Epidermal melanocyte (primary cell): ENCODE measurements at regions not wholly inside any gene's neighbourhood (a gene's known extent, or its start where the extent isn't known, plus 50 kb on each side); places are given as distances from the start of the nearest gene placed in this dataset.
"Not testable (repeated sequence)": the region's sequence is repeated elsewhere in the genome, so short reads cannot be mapped to it uniquely, and the experiment has no call there.

Experiments used
- DNase-seq: peaks from one replicate; pipeline ENCODE4 v3.0.0; 2011; ENCODE audit warnings: low spot score; ENCODE audit not compliant: insufficient read length

GRCh38 chr12:16880864-16881285, 274.9 kb upstream of the LMO3 start:
- no peak for DNase-seq

- no peak for DNase-seq
Measured at GRCh38 chr12:16870845-16871244, 264.9 kb upstream of the LMO3 start.

GRCh38 chr12:16863742-16864141, 257.8 kb upstream of the LMO3 start:
- no peak for DNase-seq

GRCh38 chr12:16857456-16857923, 251.5 kb upstream of the LMO3 start:
- no peak for DNase-seq

GRCh38 chr12:16854465-16854864, 248.5 kb upstream of the LMO3 start:
- no peak for DNase-seq

GRCh38 chr12:16849473-16849872, 243.5 kb upstream of the LMO3 start:
- no peak for DNase-seq

GRCh38 chr12:16844875-16845274, 238.9 kb upstream of the LMO3 start:
- DNase-seq = no peak

GRCh38 chr12:16833376-16834015, 227.5 kb upstream of the LMO3 start:
- DNase-seq = no peak

- DNase-seq = no peak
Measured at GRCh38 chr12:16828891-16829290, 222.9 kb upstream of the LMO3 start.

- DNase-seq = no peak
Measured at GRCh38 chr12:16807731-16808130, 201.8 kb upstream of the LMO3 start.

GRCh38 chr12:16796168-16796567, 190.2 kb upstream of the LMO3 start:
- no peak for DNase-seq

- DNase-seq = no peak
Measured at GRCh38 chr12:16789204-16789790, 183.3 kb upstream of the LMO3 start.

GRCh38 chr12:16788506-16789203, 182.7 kb upstream of the LMO3 start:
- DNase-seq = no peak

- no peak for DNase-seq
Measured at GRCh38 chr12:16785953-16786352, 180.0 kb upstream of the LMO3 start.

GRCh38 chr12:16785524-16785923, 179.6 kb upstream of the LMO3 start:
- DNase-seq = no peak

- not testable (repeated sequence) for DNase-seq
Measured at GRCh38 chr12:16769129-16769528, 163.2 kb upstream of the LMO3 start.

GRCh38 chr12:16766736-16767135, 160.8 kb upstream of the LMO3 start:
- DNase-seq = no peak

GRCh38 chr12:16763901-16764300, 157.9 kb upstream of the LMO3 start:
- no peak for DNase-seq

GRCh38 chr12:16756833-16757555, 151.0 kb upstream of the LMO3 start:
- DNase-seq = no peak

GRCh38 chr12:16730772-16731171, 124.8 kb upstream of the LMO3 start:
- DNase-seq = no peak

GRCh38 chr12:16726879-16727278, 120.9 kb upstream of the LMO3 start:
- DNase-seq = no peak
